Ishikawa (cell line): ENCODE measurements at regions not wholly inside any gene's neighbourhood (a gene's known extent, or its start where the extent isn't known, plus 50 kb on each side); places are given as distances from the start of the nearest gene placed in this dataset.

Experiments
- CEBPB ChIP-seq: IDR thresholded peaks from 2 replicates; pipeline ENCODE4 v1.6.1; 2012
- CREB1 ChIP-seq: IDR thresholded peaks from 2 replicates; pipeline ENCODE4 v1.6.1; 2012; ENCODE audit warnings: low read depth
- EGR1 ChIP-seq: IDR thresholded peaks from 2 replicates; pipeline ENCODE4 v1.6.1; 2012
- EP300 ChIP-seq: IDR thresholded peaks from 2 replicates; pipeline ENCODE4 v1.6.1; 2012; ENCODE audit warnings: borderline replicate concordance
- FOXM1 ChIP-seq: IDR thresholded peaks from 2 replicates; pipeline ENCODE4 v1.6.1; 2012; ENCODE audit warnings: low read depth, borderline replicate concordance
- MAX ChIP-seq: IDR thresholded peaks from 2 replicates; pipeline ENCODE4 v1.6.1; 2012
- NFIC ChIP-seq: IDR thresholded peaks from 2 replicates; pipeline ENCODE4 v1.6.1; 2012
- RAD21 ChIP-seq: IDR thresholded peaks from 2 replicates; pipeline ENCODE4 v1.6.1; 2012; ENCODE audit warnings: low read depth
- REST ChIP-seq: IDR thresholded peaks from 2 replicates; pipeline ENCODE4 v1.6.1; 2012; ENCODE audit warnings: low read depth, mild to moderate bottlenecking
- TAF1 ChIP-seq: IDR thresholded peaks from 2 replicates; pipeline ENCODE4 v1.6.1; 2012; ENCODE audit warnings: low read depth, mild to moderate bottlenecking
- TCF12 ChIP-seq: IDR thresholded peaks from 2 replicates; pipeline ENCODE4 v1.6.1; 2012; ENCODE audit warnings: low read depth
- TEAD4 ChIP-seq: IDR thresholded peaks from 2 replicates; pipeline ENCODE4 v1.6.1; 2012
- USF1 ChIP-seq: IDR thresholded peaks from 2 replicates; pipeline ENCODE4 v1.6.1; 2012
- YY1 ChIP-seq: IDR thresholded peaks from 2 replicates; pipeline ENCODE4 v1.6.1; 2012; ENCODE audit warnings: low read depth
- ZBTB7A ChIP-seq: IDR thresholded peaks from 2 replicates; pipeline ENCODE4 v1.6.1; 2012; ENCODE audit warnings: low read depth

GRCh38 chr21:14013056-14013603 lies 197.6 kb downstream of the LIPI start:
- TF ChIP-seq YY1 (no peak), USF1 (no peak), TEAD4 (no peak), EP300 (no peak), MAX (no peak), RAD21 (no peak), CEBPB (no peak), NFIC (no peak), CREB1 (no peak), REST (no peak), ZBTB7A (no peak), FOXM1 (no peak), TCF12 (no peak), TAF1 (no peak), EGR1 (no peak)

DNA sequence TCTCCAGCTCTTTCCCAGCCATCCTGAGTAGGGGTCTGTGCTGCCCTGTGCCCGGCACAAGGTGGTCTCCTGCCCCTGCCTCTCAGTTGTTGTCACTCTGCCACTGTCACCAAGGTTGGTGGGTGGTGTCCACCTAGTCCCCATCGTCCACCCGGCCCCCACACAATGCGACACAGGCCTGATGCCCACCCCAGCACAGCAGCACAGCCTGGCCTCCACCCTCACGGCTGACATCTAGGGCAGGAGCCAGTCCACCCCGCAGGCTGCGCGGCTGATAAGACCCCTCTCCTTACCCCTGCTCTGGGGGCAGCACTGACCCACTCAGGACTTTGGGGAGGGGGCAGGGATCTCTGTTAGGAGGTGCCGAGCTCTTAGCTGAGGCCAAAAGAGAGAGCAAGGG lies 198.3 kb downstream of the LIPI start:
- TF ChIP-seq FOXM1 (no peak), EP300 (no peak), TCF12 (no peak), CEBPB (no peak), USF1 (no peak), YY1 (no peak), MAX (no peak), NFIC (no peak), RAD21 (no peak), TEAD4 (no peak), EGR1 (no peak), TAF1 (no peak), ZBTB7A (no peak)

DNA sequence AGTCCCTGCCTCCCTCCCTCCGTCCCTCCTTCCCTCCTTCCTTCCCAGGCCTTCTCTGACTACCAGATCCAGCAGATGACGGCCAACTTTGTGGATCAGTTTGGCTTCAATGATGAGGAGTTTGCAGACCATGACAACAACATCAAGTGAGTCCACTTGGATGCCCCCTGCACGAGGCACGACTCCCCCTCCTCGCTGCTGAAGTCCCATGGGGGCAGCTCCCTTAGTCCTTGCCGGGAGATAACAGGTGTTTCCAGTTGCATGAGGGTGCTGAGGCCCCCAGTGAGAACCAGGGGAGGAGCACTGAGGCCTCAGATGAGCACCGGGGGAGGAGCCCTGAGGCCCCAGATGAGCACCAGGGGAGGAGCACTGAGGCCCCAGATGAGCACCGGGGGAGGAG lies 200.0 kb downstream of the LIPI start:
- TF ChIP-seq USF1 (no peak), MAX (no peak), TEAD4 (no peak)

DNA sequence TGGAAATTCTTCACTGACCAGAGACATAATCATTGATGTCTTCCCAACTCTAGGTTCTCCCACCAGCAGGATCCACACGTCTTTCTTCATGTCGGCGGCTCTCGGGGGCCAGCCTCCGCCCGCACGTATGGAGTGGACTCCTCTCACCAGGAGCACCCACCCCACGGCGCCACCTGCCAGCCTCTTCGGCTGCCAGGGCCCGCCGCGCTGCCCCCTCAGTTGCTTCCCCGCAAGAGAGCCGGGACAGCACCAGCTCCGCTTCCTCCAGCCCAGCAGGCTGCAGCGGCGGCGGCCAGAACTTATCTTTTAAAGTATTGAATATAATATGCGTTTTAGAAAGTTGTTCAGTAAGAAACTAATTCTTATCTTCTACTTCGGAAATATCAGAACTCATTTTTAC lies 273.5 kb downstream of the LIPI start:
- TF ChIP-seq NFIC, result no peak
- TF ChIP-seq USF1, result no peak
- TF ChIP-seq TCF12, result no peak
- no peak for TF ChIP-seq TAF1
- no peak for TF ChIP-seq ZBTB7A
- TF ChIP-seq REST, result no peak
- TF ChIP-seq EGR1, result no peak
- no peak for TF ChIP-seq RAD21
- TF ChIP-seq EP300, result no peak
- TF ChIP-seq MAX, result no peak
- TF ChIP-seq FOXM1, result no peak
- TF ChIP-seq TEAD4, result no peak
- TF ChIP-seq CEBPB, result no peak
- no peak for TF ChIP-seq YY1
- no peak for TF ChIP-seq CREB1

GRCh38 chr21:13854638-13855037 lies 245.1 kb downstream of the POTED start:
- TF ChIP-seq CREB1 (no peak), TAF1 (no peak), FOXM1 (no peak), NFIC (no peak), YY1 (no peak), EGR1 (no peak), USF1 (no peak), RAD21 (no peak), MAX (no peak), REST (no peak), TEAD4 (no peak), TCF12 (no peak), ZBTB7A (no peak), CEBPB (no peak), EP300 (no peak)
